ENCODE measurements at regions not wholly inside any gene's neighbourhood (a gene's known extent, or its start where the extent isn't known, plus 50 kb on each side); places are given as distances from the start of the nearest gene placed in this dataset.

GRCh38 chr1:222920169-222920568, 105.3 kb downstream of the DISP1 start:
- Histone ChIP-seq H3K36me3 (ENCODE audit: control insufficient read depth, insufficient read depth, low read length) (no peaks in the 10 kb centered on the region), H3K4me3 (ENCODE audit: low read depth, low read length) (no peak overlapping the region), H3K9me3 (0 out of 2 replicates have a peak, but pooled peaks cover 4% of the 10 kb centered on the region), H3K27me3 (replicated peaks; ENCODE audit: control insufficient read depth, insufficient read depth, low read length) (no peaks in the 10 kb centered on the region), H3K4me1 (peaks cover 5% of the 10 kb centered on the region)
- peaks cover 11% of the 10 kb centered on the region for H3K9me3 Mint-ChIP-seq (ENCODE audit: unreplicated experiment)
- no peak overlapping the region for H3K27ac Mint-ChIP-seq (ENCODE audit: unreplicated experiment)
- TF ChIP-seq, protein P1, sequence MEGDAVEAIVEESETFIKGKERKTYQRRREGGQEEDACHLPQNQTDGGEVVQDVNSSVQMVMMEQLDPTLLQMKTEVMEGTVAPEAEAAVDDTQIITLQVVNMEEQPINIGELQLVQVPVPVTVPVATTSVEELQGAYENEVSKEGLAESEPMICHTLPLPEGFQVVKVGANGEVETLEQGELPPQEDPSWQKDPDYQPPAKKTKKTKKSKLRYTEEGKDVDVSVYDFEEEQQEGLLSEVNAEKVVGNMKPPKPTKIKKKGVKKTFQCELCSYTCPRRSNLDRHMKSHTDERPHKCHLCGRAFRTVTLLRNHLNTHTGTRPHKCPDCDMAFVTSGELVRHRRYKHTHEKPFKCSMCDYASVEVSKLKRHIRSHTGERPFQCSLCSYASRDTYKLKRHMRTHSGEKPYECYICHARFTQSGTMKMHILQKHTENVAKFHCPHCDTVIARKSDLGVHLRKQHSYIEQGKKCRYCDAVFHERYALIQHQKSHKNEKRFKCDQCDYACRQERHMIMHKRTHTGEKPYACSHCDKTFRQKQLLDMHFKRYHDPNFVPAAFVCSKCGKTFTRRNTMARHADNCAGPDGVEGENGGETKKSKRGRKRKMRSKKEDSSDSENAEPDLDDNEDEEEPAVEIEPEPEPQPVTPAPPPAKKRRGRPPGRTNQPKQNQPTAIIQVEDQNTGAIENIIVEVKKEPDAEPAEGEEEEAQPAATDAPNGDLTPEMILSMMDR (IDR thresholded peaks at IDR 0.05; ENCODE audit: insufficient read depth in 1 of 2, low read depth in 1 of 2, low read length in 1 of 2, severe bottlenecking in 1 of 2, unreplicated experiment in 1 of 2), result no peak
- intact Hi-C loops (cut with micrococcal nuclease; ENCODE audit: unreplicated experiment), result no loop called here
- CTCF ChIA-PET, result no interaction called here
- H3K36me3 Mint-ChIP-seq (ENCODE audit: insufficient read depth, unreplicated experiment), result no peaks in the 10 kb centered on the region
- DNase-seq, result no peak
- peaks cover 6% of the 10 kb centered on the region for H3K4me1 Mint-ChIP-seq (ENCODE audit: low read depth, unreplicated experiment)
- H3K4me3 Mint-ChIP-seq (ENCODE audit: unreplicated experiment), result no peak overlapping the region
- no TSS peak for BruUV-seq (replicated peaks)
- POLR2A ChIA-PET, result no interaction called here
- no peaks in the 10 kb centered on the region for H3K27me3 Mint-ChIP-seq (ENCODE audit: insufficient read depth, unreplicated experiment)

DNA sequence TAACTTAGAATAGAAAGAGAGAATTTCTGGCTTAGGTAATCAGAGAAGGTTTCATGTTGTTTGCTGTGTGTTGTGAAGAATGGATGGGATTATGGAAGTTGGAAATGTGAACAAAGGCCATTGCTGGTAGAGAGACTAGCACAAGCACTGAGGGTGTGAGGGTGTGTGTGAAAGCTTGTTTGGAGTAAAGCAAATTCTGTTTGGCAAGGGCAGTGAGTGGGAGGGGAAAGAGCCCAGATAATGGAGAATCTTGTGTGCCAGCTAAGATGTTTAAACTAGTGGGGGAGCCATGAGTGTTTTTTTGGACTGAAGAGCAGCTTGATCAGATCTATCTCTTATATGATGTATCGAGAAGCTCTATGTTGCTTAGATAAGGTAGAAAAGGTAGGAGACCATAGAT, 107.1 kb downstream of the DISP1 start:
- POLR2A ChIA-PET, result interaction anchor here (0.6 kb wide), 1 partner anchor 14 kb away, joined by 4 read pairs; no protein-coding TSS in a partner anchor
- H3K9me3 Mint-ChIP-seq (ENCODE audit: unreplicated experiment), result peaks cover 7% of the 10 kb centered on the region

DNA sequence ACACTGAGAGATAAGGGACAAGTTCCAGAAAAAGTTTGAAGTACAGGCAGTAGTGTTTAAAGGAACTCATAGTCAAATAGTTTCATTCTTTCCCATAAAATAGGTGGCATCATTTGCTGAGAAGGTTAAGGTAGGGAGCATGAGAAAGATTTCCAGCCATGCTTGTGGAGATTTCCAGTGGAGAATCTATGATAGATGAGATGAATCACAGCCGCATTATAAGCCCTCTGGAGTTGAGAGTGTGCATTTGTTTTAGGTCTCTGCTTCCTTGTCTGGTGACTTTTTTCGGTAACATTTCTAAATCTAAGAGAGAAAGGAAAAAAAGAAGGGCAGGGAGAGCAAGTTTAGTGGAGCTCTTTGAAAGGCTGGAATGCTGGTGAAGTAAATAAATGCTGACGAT, 108.7 kb downstream of the DISP1 start:
- POLR2A ChIA-PET, result no interaction called here
- intact Hi-C loops (cut with micrococcal nuclease; ENCODE audit: unreplicated experiment), result no loop called here
- CTCF ChIA-PET, result no interaction called here

More for the DNA sequence above, 107.1 kb downstream of the DISP1 start:
- Histone ChIP-seq H3K36me3 (ENCODE audit: control insufficient read depth, insufficient read depth, low read length) (no peaks in the 10 kb centered on the region), H3K4me3 (ENCODE audit: low read depth, low read length) (no peak overlapping the region), H3K27me3 (replicated peaks; ENCODE audit: control insufficient read depth, insufficient read depth, low read length) (no peaks in the 10 kb centered on the region), H3K9me3 (0 out of 2 replicates have a peak, but pooled peaks cover 3% of the 10 kb centered on the region), H3K4me1 (no peaks in the 10 kb centered on the region)
- Mint-ChIP-seq H3K4me1 (ENCODE audit: low read depth, unreplicated experiment) (no peaks in the 10 kb centered on the region), H3K36me3 (ENCODE audit: insufficient read depth, unreplicated experiment) (no peaks in the 10 kb centered on the region), H3K4me3 (ENCODE audit: unreplicated experiment) (no peak overlapping the region), H3K27me3 (ENCODE audit: insufficient read depth, unreplicated experiment) (no peaks in the 10 kb centered on the region), H3K27ac (ENCODE audit: unreplicated experiment) (no peak overlapping the region)
- TF ChIP-seq, protein P1 (IDR thresholded peaks at IDR 0.05; ENCODE audit: insufficient read depth in 1 of 2, low read depth in 1 of 2, low read length in 1 of 2, severe bottlenecking in 1 of 2, unreplicated experiment in 1 of 2), result no peak
- intact Hi-C loops (cut with micrococcal nuclease; ENCODE audit: unreplicated experiment), result no loop called here
- CTCF ChIA-PET, result no interaction called here
- no TSS peak for BruUV-seq (replicated peaks)
- no peak for DNase-seq

More for the DNA sequence above, 108.7 kb downstream of the DISP1 start:
- H3K27me3 Mint-ChIP-seq (ENCODE audit: insufficient read depth, unreplicated experiment), result no peaks in the 10 kb centered on the region
- Histone ChIP-seq H3K9me3 (no peaks in the 10 kb centered on the region), H3K27me3 (replicated peaks; ENCODE audit: control insufficient read depth, insufficient read depth, low read length) (no peaks in the 10 kb centered on the region), H3K4me3 (ENCODE audit: low read depth, low read length) (no peak overlapping the region), H3K4me1 (no peaks in the 10 kb centered on the region), H3K36me3 (ENCODE audit: control insufficient read depth, insufficient read depth, low read length) (no peaks in the 10 kb centered on the region)
- H3K36me3 Mint-ChIP-seq (ENCODE audit: insufficient read depth, unreplicated experiment), result no peaks in the 10 kb centered on the region
- H3K4me3 Mint-ChIP-seq (ENCODE audit: unreplicated experiment), result no peak overlapping the region
- H3K4me1 Mint-ChIP-seq (ENCODE audit: low read depth, unreplicated experiment), result no peaks in the 10 kb centered on the region
- no peaks in the 10 kb centered on the region for H3K9me3 Mint-ChIP-seq (ENCODE audit: unreplicated experiment)
- no peak overlapping the region for H3K27ac Mint-ChIP-seq (ENCODE audit: unreplicated experiment)
- no TSS peak for BruUV-seq (replicated peaks)
- TF ChIP-seq, protein P1 (IDR thresholded peaks at IDR 0.05; ENCODE audit: insufficient read depth in 1 of 2, low read depth in 1 of 2, low read length in 1 of 2, severe bottlenecking in 1 of 2, unreplicated experiment in 1 of 2), result no peak
- DNase-seq, result no peak

Measured in Caco-2 (cell line).